ENCODE measurements at regions not wholly inside any gene's neighbourhood (a gene's known extent, or its start where the extent isn't known, plus 50 kb on each side); places are given as distances from the start of the nearest gene placed in this dataset.

DNA sequence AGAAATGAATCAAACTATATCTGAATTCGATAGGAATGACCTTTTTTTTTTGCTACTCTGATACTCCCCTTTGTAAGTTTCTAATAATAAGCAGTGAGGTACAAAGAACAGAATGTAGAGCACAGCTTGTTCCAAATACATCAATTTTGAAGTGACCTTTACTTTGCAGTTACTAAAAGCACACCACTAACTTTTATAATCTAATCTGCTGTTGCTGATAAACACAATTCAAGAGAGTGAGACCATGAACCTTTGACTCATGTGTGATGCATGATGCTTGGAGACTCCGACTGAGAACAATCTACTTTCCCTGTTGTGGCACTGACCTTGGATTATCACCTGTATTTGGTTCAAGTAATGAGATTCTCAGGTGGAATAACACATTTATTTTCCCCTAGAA lies 91.6 kb upstream of the GNPDA2 start:
- no peak for DNase-seq (ENCODE audit: low read depth in 2 of 2)

DNA sequence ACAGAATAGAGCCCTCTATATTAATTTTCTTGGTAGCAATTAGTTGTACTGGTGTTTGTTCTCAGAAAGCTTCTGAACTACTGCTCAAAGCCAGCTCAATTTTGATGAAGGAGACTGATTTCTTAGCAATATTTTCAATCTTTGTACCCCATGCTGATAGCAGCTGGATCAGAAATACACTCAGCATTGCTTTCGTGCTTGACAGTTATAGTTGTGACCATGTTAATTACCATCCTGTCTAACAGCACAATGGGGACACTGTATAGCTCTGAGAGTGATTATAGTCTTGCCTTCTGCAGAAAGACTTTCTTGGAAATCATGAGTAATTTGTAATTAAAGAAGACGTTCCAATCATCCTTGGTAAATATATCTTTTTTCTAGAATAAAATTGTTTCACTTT lies 79.7 kb upstream of the GNPDA2 start:
- DNase-seq (ENCODE audit: low read depth in 2 of 2): no peak

DNA sequence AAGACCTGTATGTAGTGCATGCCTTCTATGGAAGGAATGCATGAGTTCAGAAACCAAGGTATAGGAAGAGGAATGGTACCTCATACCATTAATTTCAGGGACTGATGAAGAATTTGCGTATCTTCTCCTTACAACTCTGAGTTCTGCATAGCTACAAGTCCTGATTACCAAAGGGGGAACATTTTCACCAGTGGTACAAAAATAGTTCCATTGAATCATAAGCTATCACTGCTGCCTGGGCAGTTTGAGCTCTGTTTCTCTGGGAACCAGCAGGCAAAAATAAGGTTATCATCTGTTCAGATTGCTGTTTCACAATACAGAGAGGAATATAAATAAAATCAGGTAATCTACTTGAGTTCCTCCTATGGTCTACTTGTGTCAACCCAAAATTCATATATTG lies 77.9 kb upstream of the GNPDA2 start:
- no peak for DNase-seq (ENCODE audit: low read depth in 2 of 2)

DNA sequence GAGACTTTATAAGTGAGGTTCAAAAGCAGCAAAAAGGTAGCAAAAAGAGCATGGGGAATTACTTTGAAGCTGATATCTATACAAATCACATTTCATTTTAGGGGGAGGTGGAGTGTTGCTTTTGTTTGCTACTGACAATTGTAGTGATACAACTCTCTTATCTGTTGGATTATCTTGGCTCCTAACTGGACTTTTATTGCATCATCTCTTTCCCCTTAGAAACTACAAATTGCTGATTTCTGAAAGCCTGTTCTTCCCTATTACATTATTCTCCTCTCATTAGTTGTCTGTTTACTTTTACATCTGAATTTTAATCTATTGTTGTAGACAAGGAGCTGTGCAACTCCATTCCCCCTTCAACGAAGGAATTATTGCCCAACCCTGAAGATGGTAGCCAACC lies 75.0 kb upstream of the GNPDA2 start:
- DNase-seq (ENCODE audit: low read depth in 2 of 2): no peak

DNA sequence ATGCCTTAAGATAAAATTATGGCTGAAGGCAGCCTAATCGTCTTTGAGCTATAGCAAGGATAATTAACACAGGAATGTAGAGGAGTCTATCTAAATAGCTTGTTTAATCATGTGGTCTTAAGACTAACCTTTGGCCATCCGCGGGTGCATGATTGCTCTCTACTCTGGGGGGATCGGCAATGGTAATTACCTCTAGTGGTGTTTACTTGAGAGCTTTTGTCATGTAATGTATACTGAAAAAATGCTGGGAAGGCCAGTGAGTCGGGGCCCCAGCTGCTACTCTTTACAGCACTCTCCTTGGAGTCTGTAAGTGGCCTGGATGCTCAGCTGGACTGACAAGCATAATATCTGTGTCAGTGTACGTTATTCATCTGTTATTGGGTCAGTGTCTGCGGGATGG lies 65.5 kb upstream of the GNPDA2 start:
- no peak for DNase-seq (ENCODE audit: low read depth in 2 of 2)

DNA sequence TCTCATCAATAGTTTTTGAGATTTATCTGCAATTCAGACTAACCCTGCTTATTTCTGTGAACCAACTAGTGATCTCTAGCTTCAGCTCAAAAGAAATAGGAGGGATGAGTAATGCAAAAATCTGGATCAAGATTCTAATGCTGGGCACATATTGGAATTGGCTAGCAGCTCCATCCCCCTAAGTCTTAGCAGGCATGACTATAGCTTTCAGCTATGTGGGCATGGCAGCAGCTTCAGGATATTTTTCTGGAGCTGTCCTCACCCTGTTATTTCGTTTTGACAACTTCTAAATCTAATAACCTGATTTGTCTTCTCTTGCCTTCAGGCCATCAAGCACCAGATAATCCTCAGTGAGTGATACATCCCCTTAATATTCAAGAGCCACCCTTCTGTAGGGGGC lies 50.8 kb upstream of the GNPDA2 start:
- no peak for DNase-seq (ENCODE audit: low read depth in 2 of 2)
